NT2/D1 (cell line): ENCODE measurements at regions not wholly inside any gene's neighbourhood (a gene's known extent, or its start where the extent isn't known, plus 50 kb on each side); places are given as distances from the start of the nearest gene placed in this dataset.

ENCODE experiments used
- SUZ12 ChIP-seq: IDR thresholded peaks from 2 replicates; pipeline ENCODE4 v1.6.1; 2011; ENCODE audit not compliant: insufficient read length, insufficient read depth; ENCODE audit errors: extremely low read depth
- YY1 ChIP-seq: IDR thresholded peaks from 2 replicates; pipeline ENCODE4 v1.6.1; 2011; ENCODE audit not compliant: insufficient read length, insufficient read depth
- ZNF274 ChIP-seq: IDR thresholded peaks from 2 replicates; pipeline ENCODE4 v1.6.1; 2011; ENCODE audit warnings: mild to moderate bottlenecking, low read depth, low read length

DNA sequence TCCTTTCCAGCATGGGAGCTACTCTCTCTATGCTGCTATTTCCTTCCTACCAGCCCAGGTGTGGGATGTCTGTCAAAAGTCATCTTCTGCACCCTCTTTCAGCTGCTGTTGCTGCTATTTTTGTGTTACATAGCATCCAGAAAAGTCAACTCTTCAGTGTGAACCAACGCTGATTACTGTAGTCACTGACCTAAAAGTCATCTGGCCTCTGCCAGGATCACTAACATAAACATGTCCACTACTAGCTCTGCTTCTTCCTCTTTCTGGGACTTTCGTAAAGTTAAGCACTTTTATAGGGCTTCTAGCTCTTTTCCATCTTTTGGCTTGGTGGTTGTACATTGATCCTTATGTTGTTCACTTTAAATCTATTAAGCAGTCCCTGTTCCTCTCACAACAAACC lies 90.2 kb upstream of the CARD18 start:
- TF ChIP-seq ZNF274 (no peak), YY1 (no peak), SUZ12 (no peak)
